HG03196 (cell line): ENCODE measurements at regions not wholly inside any gene's neighbourhood (a gene's known extent, or its start where the extent isn't known, plus 50 kb on each side); places are given as distances from the start of the nearest gene placed in this dataset.

Experiments used
- ATAC-seq: cut with Tn5 transposase; IDR thresholded peaks from one replicate; pipeline ENCODE4 v1.9.1; 2021; ENCODE audit not compliant: unreplicated experiment

- no peak for ATAC-seq
These were observed 96.3 kb upstream of the RNF152 start for GRCh38 chr18:61989138-61989537.

GRCh38 chr18:61988100-61988499 is 95.3 kb upstream of the RNF152 start:
- no peak for ATAC-seq

- no peak for ATAC-seq
These were observed 92.9 kb upstream of the RNF152 start for GRCh38 chr18:61985681-61986080.

GRCh38 chr18:61984349-61984748 is 91.5 kb upstream of the RNF152 start:
- no peak for ATAC-seq

GRCh38 chr18:61982475-61982874 is 89.7 kb upstream of the RNF152 start:
- no peak for ATAC-seq

- no peak for ATAC-seq
These were observed 87.5 kb upstream of the RNF152 start for GRCh38 chr18:61980355-61980754.

GRCh38 chr18:61975526-61976326 is 82.9 kb upstream of the RNF152 start:
- no peak for ATAC-seq

- no peak for ATAC-seq
These were observed 80.7 kb upstream of the RNF152 start for GRCh38 chr18:61973273-61974115.

- peak; percentile 76 for ATAC-seq
These were observed 79.8 kb upstream of the RNF152 start for GRCh38 chr18:61972389-61973264.

GRCh38 chr18:61967252-61967891 is 74.6 kb upstream of the RNF152 start:
- no peak for ATAC-seq

- ATAC-seq: no peak
These were observed 72.5 kb upstream of the RNF152 start for GRCh38 chr18:61965311-61965710.

GRCh38 chr18:61964616-61965015 is 71.8 kb upstream of the RNF152 start:
- ATAC-seq: no peak

GRCh38 chr18:61963705-61964104 is 70.9 kb upstream of the RNF152 start:
- ATAC-seq: no peak

GRCh38 chr18:61957801-61958516 is 65.2 kb upstream of the RNF152 start:
- no peak for ATAC-seq

GRCh38 chr18:61955644-61956043 is 62.8 kb upstream of the RNF152 start:
- peak; percentile 28 for ATAC-seq

GRCh38 chr18:61954096-61954746 is 61.4 kb upstream of the RNF152 start:
- ATAC-seq: no peak

GRCh38 chr18:61953641-61954040 is 60.8 kb upstream of the RNF152 start:
- ATAC-seq: no peak

GRCh38 chr18:61953161-61953560 is 60.4 kb upstream of the RNF152 start:
- ATAC-seq: no peak

GRCh38 chr18:61951396-61951795 is 58.6 kb upstream of the RNF152 start:
- no peak for ATAC-seq

GRCh38 chr18:61950371-61950770 is 57.6 kb upstream of the RNF152 start:
- ATAC-seq: no peak
